ENCODE measurements at regions not wholly inside any gene's neighbourhood (a gene's known extent, or its start where the extent isn't known, plus 50 kb on each side); places are given as distances from the start of the nearest gene placed in this dataset.

GRCh38 chr7:36792421-36792820 is 68.1 kb upstream of the AOAH start:
- Histone ChIP-seq H4K20me1 (ENCODE audit: control insufficient read depth, extremely low read depth, insufficient read depth, low read length) (no peaks in the 10 kb centered on the region), H3K4me1 (ENCODE audit: control insufficient read depth, extremely low read depth, insufficient read depth, low read length) (peaks cover 29% of the 10 kb centered on the region), H3K27me3 (ENCODE audit: control insufficient read depth, extremely low read depth, insufficient read depth, low read length) (no peaks in the 10 kb centered on the region), H3K79me2 (ENCODE audit: control insufficient read depth, insufficient read depth, low read length) (no peaks in the 10 kb centered on the region), H3K4me3 (ENCODE audit: control insufficient read depth in 2 of 3, extremely low read depth in 1 of 3, insufficient read depth in 2 of 3, low read depth in 1 of 3, low read length in 3 of 3) (no peak overlapping the region), H3K27ac (ENCODE audit: control insufficient read depth, insufficient read depth, low read length) (no peak overlapping the region), H2AFZ (ENCODE audit: control insufficient read depth, low read length) (no peak overlapping the region), H3K36me3 (ENCODE audit: control insufficient read depth in 2 of 2, extremely low read depth in 1 of 2, insufficient read depth in 2 of 2, low read length in 2 of 2) (no peaks in the 10 kb centered on the region), H3K9ac (ENCODE audit: control insufficient read depth, extremely low read depth, insufficient read depth, low read length) (no peak overlapping the region), H3K9me1 (ENCODE audit: control insufficient read depth, extremely low read depth, insufficient read depth, low read length) (no peaks in the 10 kb centered on the region), H3K9me3 (ENCODE audit: control insufficient read depth, low read depth, low read length) (no peaks in the 10 kb centered on the region), H3K4me2 (ENCODE audit: control insufficient read depth, extremely low read depth, insufficient read depth, low read depth, low read length) (no peak overlapping the region)
- no peak for FAIRE-seq
- dilution Hi-C loops (cut with MboI; ENCODE audit: extremely low pct_ligation_motif_present, low sequenced_read_pairs), result no loop called here
- TF ChIP-seq CTCF (optimal IDR thresholded peaks at IDR 0.05 in 1 of 3, IDR thresholded peaks at IDR 0.05 in 1 of 3, conservative IDR thresholded peaks at IDR 0.05 in 1 of 3; ENCODE audit: extremely low read depth in 1 of 3, insufficient read depth in 2 of 3, low read length in 3 of 3) (no peak), EZH2 (IDR thresholded peaks at IDR 0.05; ENCODE audit: low read length) (no peak)
- DNase-seq (ENCODE audit: low read depth, low spot score), result no peak

GRCh38 chr7:36790311-36790787 is 66.1 kb upstream of the AOAH start:
- no peak for DNase-seq (ENCODE audit: low read depth, low spot score)
- dilution Hi-C loops (cut with MboI; ENCODE audit: extremely low pct_ligation_motif_present, low sequenced_read_pairs), result no loop called here
- Histone ChIP-seq H3K9me1 (ENCODE audit: control insufficient read depth, extremely low read depth, insufficient read depth, low read length) (no peaks in the 10 kb centered on the region), H3K9me3 (ENCODE audit: control insufficient read depth, low read depth, low read length) (no peaks in the 10 kb centered on the region), H3K27me3 (ENCODE audit: control insufficient read depth, extremely low read depth, insufficient read depth, low read length) (no peaks in the 10 kb centered on the region), H3K79me2 (ENCODE audit: control insufficient read depth, insufficient read depth, low read length) (no peaks in the 10 kb centered on the region), H3K9ac (ENCODE audit: control insufficient read depth, extremely low read depth, insufficient read depth, low read length) (no peak overlapping the region), H3K27ac (ENCODE audit: control insufficient read depth, insufficient read depth, low read length) (no peak overlapping the region), H3K36me3 (ENCODE audit: control insufficient read depth in 2 of 2, extremely low read depth in 1 of 2, insufficient read depth in 2 of 2, low read length in 2 of 2) (no peaks in the 10 kb centered on the region), H2AFZ (ENCODE audit: control insufficient read depth, low read length) (no peak overlapping the region), H3K4me3 (ENCODE audit: control insufficient read depth in 2 of 3, extremely low read depth in 1 of 3, insufficient read depth in 2 of 3, low read depth in 1 of 3, low read length in 3 of 3) (no peak overlapping the region), H3K4me1 (ENCODE audit: control insufficient read depth, extremely low read depth, insufficient read depth, low read length) (peaks cover 32% of the 10 kb centered on the region), H3K4me2 (ENCODE audit: control insufficient read depth, extremely low read depth, insufficient read depth, low read depth, low read length) (no peak overlapping the region), H4K20me1 (ENCODE audit: control insufficient read depth, extremely low read depth, insufficient read depth, low read length) (no peaks in the 10 kb centered on the region)
- TF ChIP-seq CTCF (optimal IDR thresholded peaks at IDR 0.05 in 1 of 3, IDR thresholded peaks at IDR 0.05 in 1 of 3, conservative IDR thresholded peaks at IDR 0.05 in 1 of 3; ENCODE audit: extremely low read depth in 1 of 3, insufficient read depth in 2 of 3, low read length in 3 of 3), result no peak
- no peak for TF ChIP-seq EZH2 (IDR thresholded peaks at IDR 0.05; ENCODE audit: low read length)
- no peak for FAIRE-seq
